ENCODE measurements at regions not wholly inside any gene's neighbourhood (a gene's known extent, or its start where the extent isn't known, plus 50 kb on each side); places are given as distances from the start of the nearest gene placed in this dataset.

DNA sequence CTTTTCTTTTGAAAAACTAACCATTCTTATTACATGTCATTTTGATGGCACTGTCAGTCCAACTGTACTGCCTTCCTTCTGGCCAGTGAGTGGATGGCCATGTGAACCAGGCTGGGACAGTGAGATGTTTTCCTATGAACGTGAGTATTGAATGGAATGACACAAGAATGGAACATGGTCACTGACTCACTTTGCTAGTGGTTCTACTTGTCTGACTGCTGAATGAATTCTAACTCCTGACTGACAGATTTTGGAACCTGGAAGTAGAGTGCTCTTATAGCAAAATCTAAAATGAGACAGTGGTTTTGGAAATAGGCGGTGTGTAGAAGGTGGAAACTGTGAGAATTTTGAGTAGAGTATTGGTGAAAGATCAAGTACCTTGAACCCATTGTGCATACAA is 606.9 kb upstream of the KCNMB2 start:
- DNase-seq (ENCODE audit: extremely low read depth in 1 of 11, low read depth in 9 of 11, low spot score in 4 of 11): no peak

DNA sequence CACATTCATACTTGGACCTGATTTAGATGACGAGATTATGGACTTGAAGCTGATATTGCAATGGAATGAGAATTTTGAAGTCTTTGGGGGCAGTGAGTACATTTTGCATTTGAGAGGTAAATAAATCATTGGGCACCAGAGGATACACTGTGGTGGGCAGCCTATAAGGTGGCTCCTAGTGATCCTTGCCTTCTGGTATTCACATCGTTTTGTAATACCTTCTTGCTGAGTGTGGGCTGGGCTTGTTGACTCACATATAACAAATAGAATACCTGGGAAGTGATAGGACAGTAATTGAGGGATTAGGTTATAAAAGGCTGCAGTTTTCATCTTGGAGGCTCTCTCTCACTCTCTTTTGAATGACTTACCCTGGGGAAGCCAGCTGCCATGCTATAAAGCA is 605.5 kb upstream of the KCNMB2 start:
- no peak for DNase-seq (ENCODE audit: extremely low read depth in 1 of 11, low read depth in 9 of 11, low spot score in 4 of 11)

GRCh38 chr3:177931346-177931745 is 604.9 kb upstream of the KCNMB2 start:
- no peak for DNase-seq (ENCODE audit: extremely low read depth in 1 of 11, low read depth in 9 of 11, low spot score in 4 of 11)

- DNase-seq (ENCODE audit: extremely low read depth in 1 of 11, low read depth in 9 of 11, low spot score in 4 of 11): no peak
Observed at GRCh38 chr3:177932346-177932745, 603.9 kb upstream of the KCNMB2 start.

- DNase-seq (ENCODE audit: extremely low read depth in 1 of 11, low read depth in 9 of 11, low spot score in 4 of 11): no peak
Observed at GRCh38 chr3:177932750-177933660, 603.2 kb upstream of the KCNMB2 start.

DNA sequence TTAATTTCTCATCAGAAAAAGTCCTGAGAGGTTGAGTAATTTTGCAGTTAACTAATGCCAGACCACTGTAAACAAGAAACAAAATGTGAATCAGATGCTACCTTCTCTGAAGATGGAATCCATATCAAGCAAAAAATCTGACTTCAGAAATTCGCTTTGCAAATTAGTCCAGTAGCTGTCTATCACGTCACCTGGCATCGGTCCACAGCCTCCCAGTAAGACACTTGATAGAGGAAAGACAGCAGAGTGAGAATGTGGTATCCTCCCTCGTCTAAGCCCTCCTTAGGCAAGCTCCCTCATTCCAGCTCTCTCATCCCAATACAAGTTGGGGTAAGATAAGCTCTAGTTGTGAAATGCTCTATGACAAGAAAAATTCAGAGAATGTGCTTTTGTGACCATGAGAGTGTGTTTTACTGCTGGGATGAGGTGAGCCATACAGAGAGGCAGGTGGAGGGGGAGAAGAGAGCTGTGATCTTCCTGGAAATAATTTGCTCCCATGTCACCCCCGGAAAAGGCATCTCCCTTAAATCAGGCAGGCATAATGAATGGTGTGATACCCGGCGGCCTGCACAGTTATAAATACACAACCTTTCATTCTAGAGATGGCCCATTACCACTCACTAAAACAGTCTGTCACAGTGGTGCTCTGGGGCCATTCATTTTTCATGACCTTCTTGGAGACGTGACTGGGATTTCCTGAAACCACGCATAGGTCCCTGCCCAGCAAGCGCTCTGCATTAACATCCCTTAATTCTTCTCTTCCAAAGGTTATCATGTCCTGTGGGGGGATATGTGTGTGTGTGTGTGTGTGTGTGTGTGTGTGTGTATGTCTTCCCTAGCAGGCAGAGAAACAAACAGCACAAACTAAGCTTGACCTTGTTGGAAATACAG is 602.0 kb upstream of the KCNMB2 start:
- peak in 10 of 11 donors; percentile 27 to 63 (median 43) for DNase-seq (ENCODE audit: extremely low read depth in 1 of 11, low read depth in 9 of 11, low spot score in 4 of 11)

GRCh38 chr3:177935047-177935446 is 601.2 kb upstream of the KCNMB2 start:
- peak; percentile 29 to 71 (median 49) for DNase-seq (ENCODE audit: extremely low read depth in 1 of 11, low read depth in 9 of 11, low spot score in 4 of 11)

DNA sequence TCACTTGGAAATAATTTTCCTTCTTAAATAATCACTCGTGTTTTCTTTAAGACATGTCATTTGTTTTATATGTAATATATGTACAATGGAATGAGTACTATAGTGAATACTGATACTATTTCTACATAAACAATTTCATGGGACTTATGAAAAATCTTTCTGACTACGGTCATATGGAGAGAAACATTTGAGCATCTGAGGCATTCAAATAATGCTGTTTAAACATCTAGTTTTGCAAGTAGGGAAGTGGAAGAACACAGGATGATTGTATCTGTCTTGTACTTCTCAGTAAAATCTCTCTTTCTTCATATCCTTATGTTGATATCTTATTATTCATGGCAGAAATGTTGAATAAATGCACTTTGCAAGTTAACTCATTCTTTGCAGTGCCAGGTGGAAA is 599.5 kb upstream of the KCNMB2 start:
- no peak for DNase-seq (ENCODE audit: extremely low read depth in 1 of 11, low read depth in 9 of 11, low spot score in 4 of 11)

GRCh38 chr3:177942911-177943310 is 593.3 kb upstream of the KCNMB2 start:
- no peak for DNase-seq (ENCODE audit: extremely low read depth in 1 of 11, low read depth in 9 of 11, low spot score in 4 of 11)

DNA sequence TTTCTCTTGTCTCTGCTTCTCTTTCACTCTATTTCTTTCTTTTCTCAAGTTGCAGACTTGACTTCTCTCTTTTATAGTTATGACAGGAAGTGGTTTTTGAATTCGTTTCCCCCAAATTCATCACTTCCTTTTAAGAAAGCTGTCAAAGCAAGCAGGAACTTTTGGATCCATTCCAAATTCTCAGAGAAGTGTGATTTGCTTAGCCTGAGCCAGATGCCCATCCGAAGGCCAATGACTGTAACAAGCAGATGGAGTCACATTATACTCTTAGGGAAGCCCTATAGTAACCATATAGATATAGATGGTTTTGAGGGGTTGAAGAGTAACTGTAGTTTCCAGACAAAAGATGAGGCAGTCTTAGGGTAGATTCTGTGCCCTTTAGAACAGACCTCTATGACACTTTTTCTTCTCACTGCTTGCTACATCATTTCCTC is 592.0 kb upstream of the KCNMB2 start:
- no peak for DNase-seq (ENCODE audit: extremely low read depth in 1 of 11, low read depth in 9 of 11, low spot score in 4 of 11)

- DNase-seq (ENCODE audit: extremely low read depth in 1 of 11, low read depth in 9 of 11, low spot score in 4 of 11): no peak
Observed at GRCh38 chr3:177946048-177946447, 590.2 kb upstream of the KCNMB2 start.

- DNase-seq (ENCODE audit: extremely low read depth in 1 of 11, low read depth in 9 of 11, low spot score in 4 of 11): no peak
Observed at GRCh38 chr3:177946497-177946896, 589.7 kb upstream of the KCNMB2 start.

DNA sequence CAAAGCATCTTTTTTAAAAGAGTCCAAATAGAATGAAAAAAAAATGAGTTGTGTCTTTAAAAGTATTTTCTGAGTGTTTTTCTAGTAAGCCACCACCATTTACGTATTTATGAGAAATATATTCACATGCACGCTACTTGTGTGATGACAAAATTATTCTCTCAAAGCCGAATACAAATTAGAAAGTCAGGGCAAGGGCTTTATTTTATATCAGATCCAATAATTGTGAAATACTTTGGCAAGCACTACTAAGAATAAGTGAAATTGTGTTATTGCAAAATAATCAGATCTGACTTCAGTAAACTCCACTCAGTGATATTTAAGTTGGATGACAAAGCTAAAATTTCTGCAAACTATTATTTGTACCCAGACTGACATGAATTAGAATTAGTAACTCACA is 589.3 kb upstream of the KCNMB2 start:
- no peak for DNase-seq (ENCODE audit: extremely low read depth in 1 of 11, low read depth in 9 of 11, low spot score in 4 of 11)

- no peak for DNase-seq (ENCODE audit: extremely low read depth in 1 of 11, low read depth in 9 of 11, low spot score in 4 of 11)
Observed at GRCh38 chr3:177947901-177948300, 588.3 kb upstream of the KCNMB2 start.

DNA sequence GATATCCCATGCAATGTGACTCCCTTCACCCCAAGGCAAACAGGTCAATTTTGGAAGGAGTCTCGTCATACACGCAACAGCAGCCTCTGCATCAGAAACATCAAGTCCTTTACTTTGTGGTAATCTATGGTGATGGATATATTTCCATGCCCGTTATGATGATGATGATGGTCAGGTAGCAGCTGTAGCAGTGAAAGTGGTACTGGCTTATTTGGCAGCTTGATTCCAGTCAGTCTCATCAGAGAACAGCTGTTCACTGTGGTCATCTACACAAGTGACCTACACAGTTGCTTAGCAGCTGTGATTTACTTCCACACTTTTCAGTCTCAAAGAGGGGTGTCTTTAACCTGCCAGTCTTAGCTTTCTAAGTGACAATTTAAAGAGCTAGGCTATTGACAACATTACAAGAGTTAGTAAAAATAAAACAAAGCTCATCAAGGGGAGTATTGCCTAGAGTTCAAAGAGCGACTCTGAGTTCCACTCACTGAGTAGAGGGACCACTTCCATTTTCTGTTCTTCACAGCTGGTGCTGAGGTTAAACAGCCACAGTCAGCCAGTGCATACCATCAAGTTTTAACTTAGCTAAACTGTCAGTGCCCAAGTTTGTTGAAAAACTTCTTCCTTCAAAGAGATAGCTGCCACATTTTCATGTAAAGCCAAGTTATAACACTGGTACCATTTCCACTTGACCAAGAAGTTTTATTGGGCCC is 587.4 kb upstream of the KCNMB2 start:
- no peak for DNase-seq (ENCODE audit: extremely low read depth in 1 of 11, low read depth in 9 of 11, low spot score in 4 of 11)

- DNase-seq (ENCODE audit: extremely low read depth in 1 of 11, low read depth in 9 of 11, low spot score in 4 of 11): no peak
Observed at GRCh38 chr3:177959188-177959587, 577.0 kb upstream of the KCNMB2 start.

- no peak for DNase-seq (ENCODE audit: extremely low read depth in 1 of 11, low read depth in 9 of 11, low spot score in 4 of 11)
Observed at GRCh38 chr3:177960014-177960413, 576.2 kb upstream of the KCNMB2 start.

GRCh38 chr3:177960722-177961121 is 575.5 kb upstream of the KCNMB2 start:
- DNase-seq (ENCODE audit: extremely low read depth in 1 of 11, low read depth in 9 of 11, low spot score in 4 of 11): no peak

GRCh38 chr3:177961784-177962183 is 574.5 kb upstream of the KCNMB2 start:
- no peak for DNase-seq (ENCODE audit: extremely low read depth in 1 of 11, low read depth in 9 of 11, low spot score in 4 of 11)

Measured in renal cortex interstitium (tissue), 11 donors.